ENCODE measurements at regions not wholly inside any gene's neighbourhood (a gene's known extent, or its start where the extent isn't known, plus 50 kb on each side); places are given as distances from the start of the nearest gene placed in this dataset.

DNA sequence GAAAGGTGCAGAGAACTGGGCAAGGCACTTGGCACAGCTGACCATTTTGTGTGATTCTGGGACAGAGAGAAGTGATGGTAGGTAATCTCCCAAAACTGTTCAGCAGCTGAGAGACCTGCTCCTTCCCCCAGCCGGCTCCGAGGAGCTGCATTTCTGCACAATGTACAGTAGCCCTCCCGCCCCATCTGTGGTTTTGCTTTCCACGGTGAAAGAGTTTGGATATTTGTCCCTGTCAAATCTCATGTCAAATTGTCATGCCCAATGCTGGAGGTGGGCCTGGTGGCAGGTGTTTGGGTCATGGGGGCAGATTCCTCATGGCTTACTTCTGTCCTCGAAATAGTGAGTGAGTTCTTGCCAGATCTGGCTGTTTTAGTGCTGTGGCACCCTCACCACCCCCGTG lies 90.5 kb upstream of the CD99 start:
- TF ChIP-seq CTCF (IDR thresholded peaks at IDR 0.05), result no peak
- TF ChIP-seq HOXA7 (CRISPR knock-in tag; IDR thresholded peaks at IDR 0.05), result no peak
- no peak for TF ChIP-seq CBX2 (IDR thresholded peaks at IDR 0.05; ENCODE audit: borderline replicate concordance, low read depth)
- TF ChIP-seq ESRRA (IDR thresholded peaks at IDR 0.05; ENCODE audit: borderline replicate concordance, low read length), result no peak
- TF ChIP-seq HDAC2 (IDR thresholded peaks at IDR 0.05), result no peak
- no peak for TF ChIP-seq NR3C1 (IDR thresholded peaks at IDR 0.05)
- no peak for TF ChIP-seq MAFK (IDR thresholded peaks at IDR 0.05; ENCODE audit: partially characterized antibody)
- TF ChIP-seq POLR2A (IDR thresholded peaks at IDR 0.05; ENCODE audit: low read length), result no peak
- TF ChIP-seq, protein P1, sequence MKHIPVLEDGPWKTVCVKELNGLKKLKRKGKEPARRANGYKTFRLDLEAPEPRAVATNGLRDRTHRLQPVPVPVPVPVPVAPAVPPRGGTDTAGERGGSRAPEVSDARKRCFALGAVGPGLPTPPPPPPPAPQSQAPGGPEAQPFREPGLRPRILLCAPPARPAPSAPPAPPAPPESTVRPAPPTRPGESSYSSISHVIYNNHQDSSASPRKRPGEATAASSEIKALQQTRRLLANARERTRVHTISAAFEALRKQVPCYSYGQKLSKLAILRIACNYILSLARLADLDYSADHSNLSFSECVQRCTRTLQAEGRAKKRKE (CRISPR knock-in tag; IDR thresholded peaks at IDR 0.05; ENCODE audit: low read depth), result no peak
- no peak for TF ChIP-seq JUNB (IDR thresholded peaks at IDR 0.05)
- no peak for TF ChIP-seq HOXB5 (CRISPR knock-in tag; IDR thresholded peaks at IDR 0.05)
